ENCODE measurements at regions not wholly inside any gene's neighbourhood (a gene's known extent, or its start where the extent isn't known, plus 50 kb on each side); places are given as distances from the start of the nearest gene placed in this dataset.

GRCh38 chr20:16944745-16945144 is 196.6 kb downstream of the OTOR start:
- Histone ChIP-seq H3K27me3 (ENCODE audit: insufficient read depth, low read length) (no peaks in the 10 kb centered on the region), H3K79me1 (ENCODE audit: low read length) (peaks cover 2% of the 10 kb centered on the region), H3K23ac (ENCODE audit: low read length) (no peak overlapping the region), H3K9me3 (ENCODE audit: insufficient read depth, low read depth, low read length) (no peaks in the 10 kb centered on the region), H4K8ac (ENCODE audit: low read depth, low read length) (peak overlapping the region; percentile 54), H2AK5ac (ENCODE audit: low read length) (no peak overlapping the region), H3K79me2 (ENCODE audit: control insufficient read depth, insufficient read depth, low read length, poor library complexity) (no peaks in the 10 kb centered on the region), H3K18ac (ENCODE audit: low read length) (no peak overlapping the region), H3K36me3 (ENCODE audit: control insufficient read depth in 1 of 2, insufficient read depth in 2 of 2, low read length in 2 of 2) (no peaks in the 10 kb centered on the region), H3K4me2 (ENCODE audit: low read length) (no peak overlapping the region), H3K4me3 (ENCODE audit: low read depth, low read length) (no peak overlapping the region), H2AFZ (ENCODE audit: insufficient read depth, low read length, poor library complexity) (no peak overlapping the region), H4K91ac (ENCODE audit: low read depth, low read length) (no peak overlapping the region), H3K9ac (ENCODE audit: low read length) (no peak overlapping the region), H3K14ac (ENCODE audit: low read length) (no peak overlapping the region), H4K12ac (ENCODE audit: low read depth, low read length) (no peak overlapping the region), H2BK120ac (ENCODE audit: insufficient read depth, low read length, poor library complexity) (no peak overlapping the region), H3K4ac (ENCODE audit: low read depth, low read length) (no peak overlapping the region), H2BK5ac (ENCODE audit: low read depth, low read length, poor library complexity) (peak overlapping the region; percentile 12), H3K27ac (ENCODE audit: low read depth, low read length) (peak overlapping the region; percentile 27), H2BK12ac (ENCODE audit: low read length) (peak overlapping the region; percentile 27), H3K4me1 (ENCODE audit: control insufficient read depth in 1 of 2, insufficient read depth in 2 of 2, low read length in 2 of 2) (peaks cover 0 to 7% of the 10 kb centered on the region in 2 experiments)
- no CpG with 5 or more reads among the region's 2 CpGs for WGBS (ENCODE audit: extremely low coverage, insufficient coverage, insufficient read length)
- DNase-seq = peak; percentile 29 to 66

DNA sequence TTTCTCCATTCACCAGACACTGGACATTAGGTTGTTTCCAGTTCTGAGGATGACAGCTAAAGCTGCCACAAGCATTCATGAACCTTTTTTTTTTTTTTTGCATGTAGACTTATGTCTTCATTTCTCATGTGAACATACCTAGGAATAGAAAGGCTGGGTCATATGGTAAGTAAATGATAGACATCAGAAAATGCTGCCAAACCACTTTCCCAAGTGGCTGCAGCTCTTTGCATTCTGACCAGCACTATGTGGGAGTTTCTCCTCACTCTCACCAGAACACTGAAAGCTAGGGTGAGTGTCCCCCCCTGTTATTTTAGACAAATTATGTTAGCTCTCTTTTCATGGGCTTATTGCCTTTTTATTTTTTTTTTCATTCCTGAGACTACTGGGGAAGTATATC is 197.5 kb downstream of the OTOR start:
- H2BK5ac ChIP-seq (ENCODE audit: low read depth, low read length, poor library complexity) = no peak overlapping the region
- peaks cover 0 to 7% of the 10 kb centered on the region in 2 experiments for H3K4me1 ChIP-seq (ENCODE audit: control insufficient read depth in 1 of 2, insufficient read depth in 2 of 2, low read length in 2 of 2)
- peak; percentile 60 to 74 for DNase-seq
- peaks cover 2% of the 10 kb centered on the region for H3K79me1 ChIP-seq (ENCODE audit: low read length)
- no peak overlapping the region for H2AK5ac ChIP-seq (ENCODE audit: low read length)
- no peaks in the 10 kb centered on the region for H3K27me3 ChIP-seq (ENCODE audit: insufficient read depth, low read length)
- no peak overlapping the region for H2BK12ac ChIP-seq (ENCODE audit: low read length)
- H4K12ac ChIP-seq (ENCODE audit: low read depth, low read length) = no peak overlapping the region
- H3K27ac ChIP-seq (ENCODE audit: low read depth, low read length) = no peak overlapping the region
- H4K8ac ChIP-seq (ENCODE audit: low read depth, low read length) = no peak overlapping the region
- no peak overlapping the region for H3K4ac ChIP-seq (ENCODE audit: low read depth, low read length)
- H3K18ac ChIP-seq (ENCODE audit: low read length) = no peak overlapping the region
- H4K91ac ChIP-seq (ENCODE audit: low read depth, low read length) = no peak overlapping the region
- no peak overlapping the region for H3K14ac ChIP-seq (ENCODE audit: low read length)
- no peaks in the 10 kb centered on the region for H3K79me2 ChIP-seq (ENCODE audit: control insufficient read depth, insufficient read depth, low read length, poor library complexity)
- no peak overlapping the region for H2AFZ ChIP-seq (ENCODE audit: insufficient read depth, low read length, poor library complexity)
- no peak overlapping the region for H3K23ac ChIP-seq (ENCODE audit: low read length)
- H3K4me2 ChIP-seq (ENCODE audit: low read length) = no peak overlapping the region
- no peaks in the 10 kb centered on the region for H3K36me3 ChIP-seq (ENCODE audit: control insufficient read depth in 1 of 2, insufficient read depth in 2 of 2, low read length in 2 of 2)
- H2BK120ac ChIP-seq (ENCODE audit: insufficient read depth, low read length, poor library complexity) = no peak overlapping the region
- no peak overlapping the region for H3K4me3 ChIP-seq (ENCODE audit: low read depth, low read length)
- H3K9me3 ChIP-seq (ENCODE audit: insufficient read depth, low read depth, low read length) = no peaks in the 10 kb centered on the region
- no peak overlapping the region for H3K9ac ChIP-seq (ENCODE audit: low read length)

GRCh38 chr20:16946097-16946496 is 197.9 kb downstream of the OTOR start:
- WGBS (ENCODE audit: extremely low coverage, insufficient coverage, insufficient read length) = no CpG with 5 or more reads among the region's 2 CpGs
- no peak overlapping the region for H4K91ac ChIP-seq (ENCODE audit: low read depth, low read length)
- H3K4me3 ChIP-seq (ENCODE audit: low read depth, low read length) = no peak overlapping the region

DNA sequence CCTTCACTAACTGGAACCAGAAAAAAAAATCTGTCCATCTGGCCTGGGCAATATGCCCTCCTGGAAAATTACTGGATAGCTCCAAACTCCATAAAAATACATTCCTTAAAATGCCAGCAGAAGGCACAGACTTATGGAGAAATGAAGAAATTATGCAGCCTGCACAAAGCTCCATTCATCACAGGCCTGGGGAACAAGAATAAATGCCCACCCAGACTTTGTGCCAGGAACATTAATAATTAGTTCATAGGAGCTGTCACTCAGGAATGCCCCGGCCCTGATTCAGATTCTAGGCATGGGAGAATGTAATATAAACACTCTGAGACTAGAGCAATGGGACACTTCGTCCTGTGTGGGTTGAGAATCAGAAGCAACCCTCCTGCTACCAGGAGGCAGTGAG is 199.3 kb downstream of the OTOR start:
- WGBS (ENCODE audit: extremely low coverage, insufficient coverage, insufficient read length) = no CpG with 5 or more reads among the region's 2 CpGs
- no peak overlapping the region for H3K14ac ChIP-seq (ENCODE audit: low read length)

More at GRCh38 chr20:16946097-16946496, 197.9 kb downstream of the OTOR start:
- no peak overlapping the region for H2BK5ac ChIP-seq (ENCODE audit: low read depth, low read length, poor library complexity)
- H3K14ac ChIP-seq (ENCODE audit: low read length) = no peak overlapping the region
- no peak overlapping the region for H3K4ac ChIP-seq (ENCODE audit: low read depth, low read length)
- DNase-seq = no peak
- no peaks in the 10 kb centered on the region for H3K27me3 ChIP-seq (ENCODE audit: insufficient read depth, low read length)
- H2AFZ ChIP-seq (ENCODE audit: insufficient read depth, low read length, poor library complexity) = no peak overlapping the region
- no peak overlapping the region for H2BK120ac ChIP-seq (ENCODE audit: insufficient read depth, low read length, poor library complexity)
- no peak overlapping the region for H3K27ac ChIP-seq (ENCODE audit: low read depth, low read length)
- no peak overlapping the region for H2BK12ac ChIP-seq (ENCODE audit: low read length)
- no peak overlapping the region for H4K8ac ChIP-seq (ENCODE audit: low read depth, low read length)
- H3K79me2 ChIP-seq (ENCODE audit: control insufficient read depth, insufficient read depth, low read length, poor library complexity) = no peaks in the 10 kb centered on the region
- H3K9ac ChIP-seq (ENCODE audit: low read length) = no peak overlapping the region
- no peak overlapping the region for H3K18ac ChIP-seq (ENCODE audit: low read length)
- H3K36me3 ChIP-seq (ENCODE audit: control insufficient read depth in 1 of 2, insufficient read depth in 2 of 2, low read length in 2 of 2) = no peaks in the 10 kb centered on the region
- H3K4me1 ChIP-seq (ENCODE audit: control insufficient read depth in 1 of 2, insufficient read depth in 2 of 2, low read length in 2 of 2) = peaks cover 0 to 7% of the 10 kb centered on the region in 2 experiments
- no peak overlapping the region for H2AK5ac ChIP-seq (ENCODE audit: low read length)
- H3K4me2 ChIP-seq (ENCODE audit: low read length) = no peak overlapping the region
- H4K12ac ChIP-seq (ENCODE audit: low read depth, low read length) = no peak overlapping the region
- H3K9me3 ChIP-seq (ENCODE audit: insufficient read depth, low read depth, low read length) = no peaks in the 10 kb centered on the region
- peaks cover 2% of the 10 kb centered on the region for H3K79me1 ChIP-seq (ENCODE audit: low read length)
- no peak overlapping the region for H3K23ac ChIP-seq (ENCODE audit: low read length)

More for the DNA sequence above, 199.3 kb downstream of the OTOR start:
- Histone ChIP-seq H3K23ac (ENCODE audit: low read length) (no peak overlapping the region), H3K4me3 (ENCODE audit: low read depth, low read length) (no peak overlapping the region), H3K4ac (ENCODE audit: low read depth, low read length) (no peak overlapping the region), H3K27ac (ENCODE audit: low read depth, low read length) (no peak overlapping the region), H3K18ac (ENCODE audit: low read length) (no peak overlapping the region), H3K9ac (ENCODE audit: low read length) (no peak overlapping the region), H4K8ac (ENCODE audit: low read depth, low read length) (no peak overlapping the region), H3K79me1 (ENCODE audit: low read length) (peaks cover 2% of the 10 kb centered on the region), H3K27me3 (ENCODE audit: insufficient read depth, low read length) (no peaks in the 10 kb centered on the region), H3K9me3 (ENCODE audit: insufficient read depth, low read depth, low read length) (no peaks in the 10 kb centered on the region), H2BK12ac (ENCODE audit: low read length) (no peak overlapping the region), H2AFZ (ENCODE audit: insufficient read depth, low read length, poor library complexity) (no peak overlapping the region), H3K79me2 (ENCODE audit: control insufficient read depth, insufficient read depth, low read length, poor library complexity) (no peaks in the 10 kb centered on the region), H2BK5ac (ENCODE audit: low read depth, low read length, poor library complexity) (no peak overlapping the region), H4K12ac (ENCODE audit: low read depth, low read length) (no peak overlapping the region), H2AK5ac (ENCODE audit: low read length) (no peak overlapping the region), H2BK120ac (ENCODE audit: insufficient read depth, low read length, poor library complexity) (no peak overlapping the region), H3K4me1 (ENCODE audit: control insufficient read depth in 1 of 2, insufficient read depth in 2 of 2, low read length in 2 of 2) (peaks cover 0 to 7% of the 10 kb centered on the region in 2 experiments), H3K36me3 (ENCODE audit: control insufficient read depth in 1 of 2, insufficient read depth in 2 of 2, low read length in 2 of 2) (no peaks in the 10 kb centered on the region), H3K4me2 (ENCODE audit: low read length) (no peak overlapping the region), H4K91ac (ENCODE audit: low read depth, low read length) (no peak overlapping the region)
- DNase-seq = peak; percentile 18 to 37
